ENCODE measurements at regions not wholly inside any gene's neighbourhood (a gene's known extent, or its start where the extent isn't known, plus 50 kb on each side); places are given as distances from the start of the nearest gene placed in this dataset.

DNA sequence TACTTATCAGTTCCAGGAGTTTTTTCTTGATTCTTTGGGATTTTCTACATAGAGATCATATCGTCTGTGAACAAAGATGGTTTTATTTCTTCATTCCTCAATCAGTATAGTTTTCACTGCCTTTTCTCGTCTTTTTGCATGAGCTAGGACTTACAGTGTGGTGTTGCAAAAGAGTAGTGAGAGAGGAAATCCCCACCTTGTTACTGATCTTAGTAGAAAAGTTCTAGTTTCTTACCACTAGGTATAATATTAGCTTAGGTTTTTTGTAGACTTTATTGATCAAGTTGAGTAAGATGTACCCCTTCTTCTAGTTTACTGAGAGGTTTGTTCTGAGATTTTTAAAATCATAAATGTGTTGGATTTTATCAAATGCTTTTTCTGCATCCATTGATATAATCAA is 123.3 kb downstream of the TMEM26 start:
- H3K36me3 ChIP-seq, result peaks cover 5% of the 10 kb centered on the region
- H3K27me3 ChIP-seq, result no peaks in the 10 kb centered on the region
- H3K4me1 ChIP-seq, result no peaks in the 10 kb centered on the region
- peaks cover 0 to 8% of the 10 kb centered on the region in 2 donors for H3K9me3 ChIP-seq
- intact Hi-C loops (cut with DNase I; ENCODE audit: low total_unique reads), result no loop called here
- TF ChIP-seq, protein P1, sequence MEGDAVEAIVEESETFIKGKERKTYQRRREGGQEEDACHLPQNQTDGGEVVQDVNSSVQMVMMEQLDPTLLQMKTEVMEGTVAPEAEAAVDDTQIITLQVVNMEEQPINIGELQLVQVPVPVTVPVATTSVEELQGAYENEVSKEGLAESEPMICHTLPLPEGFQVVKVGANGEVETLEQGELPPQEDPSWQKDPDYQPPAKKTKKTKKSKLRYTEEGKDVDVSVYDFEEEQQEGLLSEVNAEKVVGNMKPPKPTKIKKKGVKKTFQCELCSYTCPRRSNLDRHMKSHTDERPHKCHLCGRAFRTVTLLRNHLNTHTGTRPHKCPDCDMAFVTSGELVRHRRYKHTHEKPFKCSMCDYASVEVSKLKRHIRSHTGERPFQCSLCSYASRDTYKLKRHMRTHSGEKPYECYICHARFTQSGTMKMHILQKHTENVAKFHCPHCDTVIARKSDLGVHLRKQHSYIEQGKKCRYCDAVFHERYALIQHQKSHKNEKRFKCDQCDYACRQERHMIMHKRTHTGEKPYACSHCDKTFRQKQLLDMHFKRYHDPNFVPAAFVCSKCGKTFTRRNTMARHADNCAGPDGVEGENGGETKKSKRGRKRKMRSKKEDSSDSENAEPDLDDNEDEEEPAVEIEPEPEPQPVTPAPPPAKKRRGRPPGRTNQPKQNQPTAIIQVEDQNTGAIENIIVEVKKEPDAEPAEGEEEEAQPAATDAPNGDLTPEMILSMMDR (IDR thresholded peaks at IDR 0.05), result no peak
- no peak for TF ChIP-seq POLR2AphosphoS5 (IDR thresholded peaks at IDR 0.05)
- no peak for TF ChIP-seq POLR2A (IDR thresholded peaks at IDR 0.05)
- H3K4me3 ChIP-seq, result no peak overlapping the region
- no peak overlapping the region for H3K27ac ChIP-seq
- no peak for DNase-seq (ENCODE audit: low spot score in 2 of 2)

DNA sequence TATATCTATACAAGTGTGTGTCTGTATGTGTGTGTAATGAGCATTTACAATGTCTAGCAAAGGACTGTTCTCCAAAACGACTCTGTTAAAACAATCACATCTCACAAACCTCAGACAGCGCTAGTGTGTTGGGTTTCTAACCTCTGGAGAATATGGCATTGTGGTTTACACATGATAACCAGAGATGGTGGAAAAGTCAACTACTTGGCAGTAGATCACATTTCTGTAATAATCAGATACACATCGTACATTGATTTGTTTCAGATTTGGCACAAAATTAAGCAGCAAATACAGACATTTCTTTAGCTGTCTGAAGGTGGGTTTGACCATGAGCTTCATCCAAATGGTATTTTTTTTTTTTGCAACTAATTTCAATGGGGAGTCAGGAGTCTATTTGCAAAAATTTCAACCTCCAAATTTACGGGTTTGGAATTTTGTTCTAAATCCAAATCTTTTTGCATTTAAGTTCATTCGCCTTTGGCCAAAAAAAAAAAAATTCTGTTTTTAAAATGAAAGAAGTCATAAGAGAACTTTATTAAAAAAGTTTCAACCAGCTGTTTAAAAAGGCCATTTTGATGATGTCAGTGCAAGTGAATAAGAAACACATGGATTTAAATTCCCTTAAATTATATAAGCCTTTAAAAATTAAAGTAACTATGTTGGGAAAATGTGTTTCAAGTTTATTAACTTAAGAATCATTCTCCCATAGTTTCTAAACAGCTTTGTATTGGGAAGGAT is 127.8 kb downstream of the TMEM26 start:
- TF ChIP-seq POLR2AphosphoS5 (IDR thresholded peaks at IDR 0.05) (no peak), POLR2A (IDR thresholded peaks at IDR 0.05) (no peak)
- TF ChIP-seq, protein P1 (IDR thresholded peaks at IDR 0.05), result no peak

DNA sequence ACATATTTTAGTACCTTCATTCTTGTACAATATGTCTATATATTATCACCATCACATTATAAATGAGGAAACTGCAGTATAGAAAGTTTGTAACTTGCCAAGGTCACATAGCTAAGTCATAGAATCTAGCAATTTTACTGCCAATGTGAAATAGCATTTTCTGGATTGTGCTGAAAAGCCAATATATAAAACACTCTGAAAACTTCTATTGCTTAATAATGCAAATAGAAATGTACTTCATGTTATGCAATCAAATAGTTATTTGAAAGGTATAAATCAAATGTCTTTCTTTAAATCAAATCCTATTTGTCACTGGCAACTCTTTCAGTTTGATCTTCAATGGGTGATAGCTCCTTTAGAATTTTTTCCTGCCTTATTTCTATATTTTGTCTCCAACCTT is 129.5 kb downstream of the TMEM26 start:
- DNase-seq (ENCODE audit: low spot score in 2 of 2), result no peak
- Histone ChIP-seq H3K36me3 (no peaks in the 10 kb centered on the region), H3K4me3 (no peak overlapping the region), H3K27me3 (no peaks in the 10 kb centered on the region), H3K27ac (no peak overlapping the region), H3K4me1 (no peaks in the 10 kb centered on the region), H3K9me3 (no peaks in the 10 kb centered on the region)
- intact Hi-C loops (cut with DNase I; ENCODE audit: low total_unique reads), result no loop called here
- TF ChIP-seq POLR2A (IDR thresholded peaks at IDR 0.05) (no peak), POLR2AphosphoS5 (IDR thresholded peaks at IDR 0.05) (no peak)
- TF ChIP-seq, protein P1 (IDR thresholded peaks at IDR 0.05), result no peak

More for the DNA sequence above, 127.8 kb downstream of the TMEM26 start:
- intact Hi-C loops (cut with DNase I; ENCODE audit: low total_unique reads), result no loop called here
- no peaks in the 10 kb centered on the region for H3K4me1 ChIP-seq
- H3K27me3 ChIP-seq, result no peaks in the 10 kb centered on the region
- no peak overlapping the region for H3K27ac ChIP-seq
- H3K9me3 ChIP-seq, result peaks cover 0 to 8% of the 10 kb centered on the region in 2 donors
- no peak overlapping the region for H3K4me3 ChIP-seq
- no peak for DNase-seq (ENCODE audit: low spot score in 2 of 2)
- H3K36me3 ChIP-seq, result no peaks in the 10 kb centered on the region

DNA sequence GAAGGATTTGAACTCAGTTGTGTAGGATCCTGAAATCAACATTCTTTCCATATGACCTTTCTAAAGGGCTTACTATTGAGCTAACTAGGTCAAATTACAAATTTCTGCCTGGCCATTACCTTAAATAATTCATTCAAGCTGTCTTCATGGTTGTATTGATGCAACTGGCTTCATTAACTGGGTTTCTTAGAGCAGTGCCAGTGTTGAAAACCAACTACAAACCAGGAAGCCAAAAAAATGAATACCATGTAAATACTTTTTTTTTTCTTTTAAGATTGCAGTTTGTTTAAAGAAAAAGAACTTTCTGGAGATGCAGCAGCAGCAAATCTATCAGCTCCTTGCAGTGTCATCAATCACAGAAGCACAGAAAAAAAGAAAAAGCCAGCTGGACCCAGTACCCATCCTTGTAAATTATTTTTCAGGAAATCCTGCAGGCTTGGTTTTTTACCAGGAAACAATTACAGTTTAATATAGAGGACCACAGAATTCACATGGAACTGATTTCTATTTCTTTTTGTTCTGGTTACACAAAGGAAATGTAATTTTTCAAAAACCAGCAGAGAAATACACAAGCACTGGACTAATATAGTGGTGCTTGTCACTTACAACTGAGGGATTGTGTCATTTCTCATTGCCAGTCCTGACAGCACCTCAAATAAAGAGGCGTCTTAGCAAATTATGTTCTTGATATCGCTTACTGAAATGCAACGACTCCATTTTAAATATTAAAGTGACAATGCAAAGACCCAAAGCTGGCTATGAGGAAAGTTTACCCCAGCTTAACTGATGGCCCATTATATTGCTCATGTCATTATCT is 131.9 kb downstream of the TMEM26 start:
- Histone ChIP-seq H3K27ac (no peak overlapping the region), H3K4me3 (no peak overlapping the region), H3K27me3 (no peaks in the 10 kb centered on the region), H3K36me3 (no peaks in the 10 kb centered on the region), H3K9me3 (no peaks in the 10 kb centered on the region), H3K4me1 (no peaks in the 10 kb centered on the region)
- DNase-seq (ENCODE audit: low spot score in 2 of 2), result no peak
- intact Hi-C loops (cut with DNase I; ENCODE audit: low total_unique reads), result no loop called here
- TF ChIP-seq, protein P1 (IDR thresholded peaks at IDR 0.05), result no peak

DNA sequence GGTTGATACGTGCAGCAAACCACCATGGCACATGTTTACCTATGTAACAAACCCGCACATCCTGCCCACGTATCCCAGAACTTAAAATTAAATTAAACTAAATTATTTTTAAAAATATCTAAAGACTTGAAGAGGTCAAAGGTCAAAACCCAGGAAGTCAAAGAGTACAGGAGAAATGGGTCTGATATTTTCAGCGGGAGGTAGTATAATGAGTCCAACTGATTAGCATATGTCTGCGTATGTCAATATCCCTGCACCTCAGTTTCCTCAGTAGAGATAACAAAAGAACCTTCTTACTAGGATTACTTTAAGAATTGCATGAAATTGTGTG is 133.0 kb downstream of the TMEM26 start:
- intact Hi-C loops (cut with DNase I; ENCODE audit: low total_unique reads), result no loop called here

More for the DNA sequence above, 133.0 kb downstream of the TMEM26 start:
- TF ChIP-seq, protein P1 (IDR thresholded peaks at IDR 0.05), result no peak
- TF ChIP-seq POLR2AphosphoS5 (IDR thresholded peaks at IDR 0.05) (no peak), POLR2A (IDR thresholded peaks at IDR 0.05) (no peak)
- H3K4me1 ChIP-seq, result no peaks in the 10 kb centered on the region
- no peaks in the 10 kb centered on the region for H3K36me3 ChIP-seq
- H3K9me3 ChIP-seq, result no peaks in the 10 kb centered on the region
- H3K27me3 ChIP-seq, result no peaks in the 10 kb centered on the region
- H3K27ac ChIP-seq, result no peak overlapping the region
- no peak overlapping the region for H3K4me3 ChIP-seq
- no peak for DNase-seq (ENCODE audit: low spot score in 2 of 2)

All from breast epithelium (tissue), 4 donors.